PC-9 (cell line): ENCODE measurements at regions not wholly inside any gene's neighbourhood (a gene's known extent, or its start where the extent isn't known, plus 50 kb on each side); places are given as distances from the start of the nearest gene placed in this dataset.

Experiments
- BruUV-seq: library from RNA; stranded (reverse); fragments of 400-500 nt; replicated peaks from 2 replicates; lab custom pipeline; 2021; lab: Mats Ljungman, UMichigan
- CTCF ChIA-PET: fragments of 300-600 bp; sonication (Branson Sonifier 250); formaldehyde crosslinking; loops from one replicate; lab custom pipeline; 2022; ENCODE audit warnings: antibody characterized with exemption; lab: Charles Lee
- POLR2A ChIA-PET: fragments of 300-600 bp; sonication (Branson Sonifier 250); formaldehyde crosslinking; loops from one replicate; lab custom pipeline; 2022; ENCODE audit warnings: antibody characterized with exemption; ENCODE audit not compliant: unreplicated experiment; lab: Charles Lee
- DNase-seq, 2 experiments: peaks; one replicate each; pipeline versions ENCODE4 v3.0.0 to v3.0.0-alpha.2; 2015 to 2022; ENCODE audit warnings: mixed read lengths in 1 of 2
- H2AFZ ChIP-seq: fragments of 200-600 bp; sonication (generic); 2 replicates; pipeline ENCODE4 v1.8.1; 2017; ENCODE audit warnings: antibody characterized with exemption
- H3F3A ChIP-seq: fragments of 200-600 bp; sonication (generic); 2 replicates; pipeline ENCODE4 v1.8.1; 2017; ENCODE audit warnings: antibody characterized with exemption, mild to moderate bottlenecking, low read depth; ENCODE audit not compliant: insufficient read depth
- H3K27ac ChIP-seq: fragments of 200-600 bp; sonication (generic); 2 replicates; pipeline ENCODE4 v1.6.1; 2016; ENCODE audit warnings: mixed run types
- H3K27me3 ChIP-seq: fragments of 200-600 bp; sonication (generic); 2 replicates; pipeline ENCODE4 v1.6.1; 2016; ENCODE audit warnings: low read depth, mixed run types; ENCODE audit not compliant: insufficient read depth
- H3K36me3 ChIP-seq: fragments of 200-600 bp; sonication (generic); 2 replicates; pipeline ENCODE4 v1.6.1; 2016; ENCODE audit warnings: low read depth, mixed run types
- H3K4me1 ChIP-seq: fragments of 200-600 bp; sonication (generic); replicated peaks from 2 replicates; pipeline ENCODE4 v1.6.1; 2016; ENCODE audit warnings: mixed run types; ENCODE audit not compliant: insufficient read depth
- H3K4me2 ChIP-seq: fragments of 200-600 bp; sonication (generic); 2 replicates; pipeline ENCODE4 v1.6.1; 2017; ENCODE audit warnings: mixed run types
- H3K4me3 ChIP-seq: fragments of 200-600 bp; sonication (generic); 2 replicates; pipeline ENCODE4 v1.6.1; 2016; ENCODE audit warnings: mixed run types
- H3K79me2 ChIP-seq: fragments of 200-600 bp; sonication (generic); 2 replicates; pipeline ENCODE4 v1.6.1; 2017; ENCODE audit warnings: low read depth, mixed run types
- H3K9me2 ChIP-seq: fragments of 200-600 bp; sonication (generic); 2 replicates; pipeline ENCODE4 v1.8.1; 2017; ENCODE audit warnings: mild to moderate bottlenecking; ENCODE audit not compliant: insufficient read depth
- H3K9me3 ChIP-seq: fragments of 200-600 bp; sonication (generic); 2 replicates; pipeline ENCODE4 v1.8.1; 2016; ENCODE audit warnings: low read depth; ENCODE audit not compliant: insufficient read depth
- H4K20me1 ChIP-seq: fragments of 200-600 bp; sonication (generic); 2 replicates; pipeline ENCODE4 v1.8.1; 2017; ENCODE audit not compliant: insufficient read depth
- CTCF ChIP-seq: fragments of 200-600 bp; sonication (generic); conservative IDR thresholded peaks from 2 replicates; pipeline ENCODE4 v1.6.1; 2017; ENCODE audit warnings: mixed run types, antibody characterized with exemption, mild to moderate bottlenecking, moderate library complexity
- EZH2 ChIP-seq: fragments of 200-600 bp; sonication (generic); IDR thresholded peaks from 2 replicates; pipeline ENCODE4 v1.8.0; 2017; ENCODE audit warnings: antibody characterized with exemption, low read depth
- intact Hi-C: fragments of 100-400 bp; cut with micrococcal nuclease; formaldehyde crosslinking; loops from one replicate; pipeline ENCODE4 v1.10.0; 2022; ENCODE audit not compliant: unreplicated experiment

DNA sequence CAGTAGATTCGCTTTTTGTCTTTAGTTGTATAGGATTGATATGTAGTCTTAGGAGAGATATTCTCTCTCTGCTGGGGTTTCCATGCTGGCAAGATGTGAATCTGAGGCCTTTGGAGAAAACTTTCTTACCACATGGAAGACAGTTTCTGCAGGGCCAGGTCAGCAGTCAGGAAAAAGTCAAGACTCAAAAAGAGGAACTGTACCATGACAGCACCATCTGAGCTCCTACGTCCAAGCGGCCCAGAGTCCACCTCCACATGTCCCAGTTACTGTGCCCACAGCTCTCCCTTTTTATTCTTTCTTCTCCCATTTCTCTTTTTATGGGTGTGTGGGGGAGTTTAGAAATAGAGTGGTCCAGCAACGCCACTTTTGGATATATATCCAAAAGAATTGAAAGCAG is 172.0 kb downstream of the MTHFS start:
- no peak overlapping the region for H2AFZ ChIP-seq
- intact Hi-C loops, result no loop called here
- TF ChIP-seq EZH2, result no peak
- no peak for TF ChIP-seq CTCF
- no peaks in the 10 kb centered on the region for H3F3A ChIP-seq
- BruUV-seq, result no TSS peak
- ChIA-PET CTCF (no interaction called here), POLR2A (no interaction called here)
- DNase-seq, result no peak
- no peaks in the 10 kb centered on the region for H3K9me2 ChIP-seq
- H3K36me3 ChIP-seq, result no peaks in the 10 kb centered on the region
- no peaks in the 10 kb centered on the region for H4K20me1 ChIP-seq
- H3K4me1 ChIP-seq, result no peaks in the 10 kb centered on the region
- peaks cover 22% of the 10 kb centered on the region for H3K27me3 ChIP-seq
- H3K9me3 ChIP-seq, result no peaks in the 10 kb centered on the region
- H3K27ac ChIP-seq, result no peak overlapping the region
- no peak overlapping the region for H3K4me3 ChIP-seq
- H3K4me2 ChIP-seq, result no peak overlapping the region
- H3K79me2 ChIP-seq, result no peaks in the 10 kb centered on the region

GRCh38 chr15:79728867-79729266 is 167.9 kb downstream of the MTHFS start:
- TF ChIP-seq EZH2 (no peak), CTCF (no peak)
- Histone ChIP-seq H3K36me3 (no peaks in the 10 kb centered on the region), H4K20me1 (no peaks in the 10 kb centered on the region), H2AFZ (no peak overlapping the region), H3K79me2 (no peaks in the 10 kb centered on the region), H3K9me3 (no peaks in the 10 kb centered on the region), H3F3A (no peaks in the 10 kb centered on the region), H3K4me2 (no peak overlapping the region), H3K4me3 (no peak overlapping the region), H3K9me2 (no peaks in the 10 kb centered on the region), H3K27ac (no peak overlapping the region), H3K4me1 (no peaks in the 10 kb centered on the region), H3K27me3 (peaks cover 6% of the 10 kb centered on the region; the same call in 1 of the 2 replicates)
- CTCF ChIA-PET, result no interaction called here
- POLR2A ChIA-PET, result no interaction called here
- no TSS peak for BruUV-seq
- DNase-seq, result no peak
- intact Hi-C loops, result no loop called here

DNA sequence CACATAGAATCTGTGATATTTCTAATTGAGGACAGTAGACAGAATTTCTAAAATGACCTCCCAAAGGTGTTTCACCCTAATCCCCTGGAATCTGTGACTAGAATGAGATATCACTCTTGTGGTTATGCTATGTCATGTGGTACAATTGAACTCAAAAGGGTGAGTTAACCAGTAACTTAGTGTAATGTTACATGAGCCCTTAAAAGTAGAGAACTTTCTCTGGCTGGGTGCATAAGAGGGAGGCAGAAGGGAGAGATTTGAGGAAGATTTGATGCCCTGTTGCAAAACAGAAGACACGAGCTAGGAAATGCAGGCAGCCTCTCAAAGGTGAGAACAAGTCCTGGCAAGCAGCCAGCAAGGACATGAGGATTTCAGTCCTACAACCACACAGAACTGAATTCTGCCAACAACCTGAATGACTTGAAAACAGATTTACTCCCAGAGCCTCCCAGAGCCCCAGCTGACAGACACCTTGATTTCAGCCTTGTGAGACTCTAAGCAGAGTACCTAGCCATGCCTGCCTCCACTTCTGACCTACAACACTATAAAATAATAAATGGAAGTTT is 160.3 kb downstream of the MTHFS start:
- no peak for DNase-seq
- H3K4me2 ChIP-seq, result no peak overlapping the region

More for the DNA sequence above, 160.3 kb downstream of the MTHFS start:
- H3K79me2 ChIP-seq, result no peaks in the 10 kb centered on the region
- BruUV-seq, result no TSS peak
- intact Hi-C loops, result no loop called here
- H4K20me1 ChIP-seq, result no peaks in the 10 kb centered on the region
- H2AFZ ChIP-seq, result no peak overlapping the region
- no peak overlapping the region for H3K27ac ChIP-seq
- no peak overlapping the region for H3K4me3 ChIP-seq
- H3K27me3 ChIP-seq, result no peaks in the 10 kb centered on the region
- no peaks in the 10 kb centered on the region for H3K4me1 ChIP-seq
- ChIA-PET POLR2A (no interaction called here), CTCF (interaction anchor here (0.6 kb wide), 1 partner anchor 209 kb away, joined by 3 read pairs; no protein-coding TSS in a partner anchor)
- TF ChIP-seq CTCF (no peak), EZH2 (no peak)
- no peaks in the 10 kb centered on the region for H3F3A ChIP-seq
- no peaks in the 10 kb centered on the region for H3K9me3 ChIP-seq
- H3K9me2 ChIP-seq, result no peaks in the 10 kb centered on the region
- H3K36me3 ChIP-seq, result no peaks in the 10 kb centered on the region
